ENCODE measurements at regions not wholly inside any gene's neighbourhood (a gene's known extent, or its start where the extent isn't known, plus 50 kb on each side); places are given as distances from the start of the nearest gene placed in this dataset.

- H3K4me2 ChIP-seq (replicated peaks; ENCODE audit: low read depth, low read length, poor library complexity, severe bottlenecking), result no peak overlapping the region
- Mint-ChIP-seq H3K9me3 (ENCODE audit: insufficient read depth) (peaks cover 6% of the 10 kb centered on the region), H3K4me3 (no peak overlapping the region), H3K27ac (no peak overlapping the region), H3K27me3 (no peaks in the 10 kb centered on the region), H3K4me1 (no peaks in the 10 kb centered on the region)
- no peaks in the 10 kb centered on the region for H4K20me1 ChIP-seq (ENCODE audit: control insufficient read depth, insufficient read depth, low read length, poor library complexity, severe bottlenecking)
- CTCF ChIA-PET, result no interaction called here
- H3K9me3 ChIP-seq (ENCODE audit: control extremely low read depth in 1 of 3, control insufficient read depth in 2 of 3, insufficient read depth in 1 of 3, low read length in 2 of 3), result peaks cover 0 to 23% (median 0%) of the 10 kb centered on the region in 3 donors
- no peak for TF ChIP-seq EZH2 (IDR thresholded peaks at IDR 0.05; ENCODE audit: borderline replicate concordance, insufficient read depth, low read depth, low read length, poor library complexity, severe bottlenecking)
- TF ChIP-seq CTCF (IDR thresholded peaks at IDR 0.05), result no peak
- H3K27me3 ChIP-seq (replicated peaks in 1 of 4; ENCODE audit: control extremely low read depth in 1 of 4, control insufficient read depth in 3 of 4, insufficient read depth in 4 of 4, low read length in 3 of 4), result no peaks in the 10 kb centered on the region
- no peaks in the 10 kb centered on the region for H3K79me2 ChIP-seq (ENCODE audit: control insufficient read depth, insufficient read depth, low read length)
- DNase-seq (no peak), ATAC-seq (ENCODE audit: low read depth) (no peak)
- POLR2A ChIA-PET, result no interaction called here
- no peaks in the 10 kb centered on the region for H3K36me3 ChIP-seq (replicated peaks in 1 of 2; ENCODE audit: control extremely low read depth in 1 of 2, control insufficient read depth in 1 of 2, extremely low read depth in 1 of 2, insufficient read depth in 2 of 2, low read length in 1 of 2)
- intact Hi-C loops (cut with micrococcal nuclease), result no loop called here
- H2AFZ ChIP-seq (ENCODE audit: insufficient read depth, low read depth, low read length, poor library complexity, severe bottlenecking), result no peak overlapping the region
- H3K27ac ChIP-seq (ENCODE audit: low read length in 2 of 2), result no peak overlapping the region
- H3K4me3 ChIP-seq (ENCODE audit: control extremely low read depth in 1 of 5, extremely low read depth in 1 of 5, insufficient read depth in 1 of 5, low read depth in 2 of 5, low read length in 4 of 5), result no peak overlapping the region
- no peak overlapping the region for H3K9ac ChIP-seq (ENCODE audit: low read length)
- 69% methylated on average over 3 of the region's 3 CpGs for WGBS (ENCODE audit: insufficient coverage)
- no peaks in the 10 kb centered on the region for H3K4me1 ChIP-seq (ENCODE audit: control insufficient read depth in 2 of 2, insufficient read depth in 2 of 2, low read length in 2 of 2)
Measured at GRCh38 chr5:2985718-2986117, 234.2 kb upstream of the IRX2 start.

GRCh38 chr5:2983583-2984300 is 232.3 kb upstream of the IRX2 start:
- no peaks in the 10 kb centered on the region for H3K36me3 ChIP-seq (replicated peaks in 1 of 2; ENCODE audit: control extremely low read depth in 1 of 2, control insufficient read depth in 1 of 2, extremely low read depth in 1 of 2, insufficient read depth in 2 of 2, low read length in 1 of 2)
- no peaks in the 10 kb centered on the region for H3K27me3 ChIP-seq (replicated peaks in 1 of 4; ENCODE audit: control extremely low read depth in 1 of 4, control insufficient read depth in 3 of 4, insufficient read depth in 4 of 4, low read length in 3 of 4)
- H3K4me2 ChIP-seq (replicated peaks; ENCODE audit: low read depth, low read length, poor library complexity, severe bottlenecking), result no peak overlapping the region
- TF ChIP-seq CTCF (IDR thresholded peaks at IDR 0.05), result no peak
- no peak for TF ChIP-seq EZH2 (IDR thresholded peaks at IDR 0.05; ENCODE audit: borderline replicate concordance, insufficient read depth, low read depth, low read length, poor library complexity, severe bottlenecking)
- no peak overlapping the region for H3K9ac ChIP-seq (ENCODE audit: low read length)
- DNase-seq, result no peak
- intact Hi-C loops (cut with micrococcal nuclease), result no loop called here
- no peak overlapping the region for H3K4me3 ChIP-seq (ENCODE audit: control extremely low read depth in 1 of 5, extremely low read depth in 1 of 5, insufficient read depth in 1 of 5, low read depth in 2 of 5, low read length in 4 of 5)
- no peaks in the 10 kb centered on the region for H3K79me2 ChIP-seq (ENCODE audit: control insufficient read depth, insufficient read depth, low read length)
- no peak for ATAC-seq (ENCODE audit: low read depth)
- WGBS (ENCODE audit: insufficient coverage), result 80% methylated on average over 9 of the region's 13 CpGs
- Mint-ChIP-seq H3K27me3 (no peaks in the 10 kb centered on the region), H3K27ac (no peak overlapping the region), H3K4me3 (no peak overlapping the region), H3K4me1 (no peaks in the 10 kb centered on the region), H3K9me3 (ENCODE audit: insufficient read depth) (peaks cover 6% of the 10 kb centered on the region)
- no peaks in the 10 kb centered on the region for H3K4me1 ChIP-seq (ENCODE audit: control insufficient read depth in 2 of 2, insufficient read depth in 2 of 2, low read length in 2 of 2)
- no peak overlapping the region for H2AFZ ChIP-seq (ENCODE audit: insufficient read depth, low read depth, low read length, poor library complexity, severe bottlenecking)
- ChIA-PET CTCF (no interaction called here), POLR2A (no interaction called here)
- no peak overlapping the region for H3K27ac ChIP-seq (ENCODE audit: low read length in 2 of 2)
- no peaks in the 10 kb centered on the region for H4K20me1 ChIP-seq (ENCODE audit: control insufficient read depth, insufficient read depth, low read length, poor library complexity, severe bottlenecking)
- H3K9me3 ChIP-seq (ENCODE audit: control extremely low read depth in 1 of 3, control insufficient read depth in 2 of 3, insufficient read depth in 1 of 3, low read length in 2 of 3), result peaks cover 0 to 16% (median 0%) of the 10 kb centered on the region in 3 donors
